ENCODE measurements at regions not wholly inside any gene's neighbourhood (a gene's known extent, or its start where the extent isn't known, plus 50 kb on each side); places are given as distances from the start of the nearest gene placed in this dataset.

DNA sequence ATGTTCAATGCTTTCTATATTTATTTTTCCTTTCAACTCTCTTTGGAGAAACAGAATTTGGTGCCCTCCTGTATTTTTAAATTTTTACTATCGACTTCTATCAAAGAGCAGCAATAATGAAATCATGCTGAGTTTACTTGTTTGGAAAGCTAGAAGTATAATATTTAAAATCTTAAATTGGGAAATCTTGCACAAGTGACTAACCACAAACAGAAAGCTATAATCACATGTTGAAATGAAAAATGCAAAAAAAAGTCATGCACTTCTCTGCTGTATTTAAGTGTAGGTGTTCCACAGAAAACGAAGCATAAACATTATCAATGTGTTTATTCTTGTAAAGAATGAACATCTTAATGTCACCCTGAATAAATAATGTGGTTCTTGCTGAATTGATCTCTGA lies 306.1 kb downstream of the PCDH18 start:
- H3K4me3 Mint-ChIP-seq (ENCODE audit: unreplicated experiment) = no peak overlapping the region
- no peaks in the 10 kb centered on the region for H3K36me3 Mint-ChIP-seq (ENCODE audit: unreplicated experiment)
- H3K27me3 Mint-ChIP-seq (ENCODE audit: unreplicated experiment) = no peaks in the 10 kb centered on the region
- no peaks in the 10 kb centered on the region for H3K9me3 Mint-ChIP-seq (ENCODE audit: unreplicated experiment)
- no peak overlapping the region for H3K27ac Mint-ChIP-seq (ENCODE audit: unreplicated experiment)
- TF ChIP-seq, protein P1, sequence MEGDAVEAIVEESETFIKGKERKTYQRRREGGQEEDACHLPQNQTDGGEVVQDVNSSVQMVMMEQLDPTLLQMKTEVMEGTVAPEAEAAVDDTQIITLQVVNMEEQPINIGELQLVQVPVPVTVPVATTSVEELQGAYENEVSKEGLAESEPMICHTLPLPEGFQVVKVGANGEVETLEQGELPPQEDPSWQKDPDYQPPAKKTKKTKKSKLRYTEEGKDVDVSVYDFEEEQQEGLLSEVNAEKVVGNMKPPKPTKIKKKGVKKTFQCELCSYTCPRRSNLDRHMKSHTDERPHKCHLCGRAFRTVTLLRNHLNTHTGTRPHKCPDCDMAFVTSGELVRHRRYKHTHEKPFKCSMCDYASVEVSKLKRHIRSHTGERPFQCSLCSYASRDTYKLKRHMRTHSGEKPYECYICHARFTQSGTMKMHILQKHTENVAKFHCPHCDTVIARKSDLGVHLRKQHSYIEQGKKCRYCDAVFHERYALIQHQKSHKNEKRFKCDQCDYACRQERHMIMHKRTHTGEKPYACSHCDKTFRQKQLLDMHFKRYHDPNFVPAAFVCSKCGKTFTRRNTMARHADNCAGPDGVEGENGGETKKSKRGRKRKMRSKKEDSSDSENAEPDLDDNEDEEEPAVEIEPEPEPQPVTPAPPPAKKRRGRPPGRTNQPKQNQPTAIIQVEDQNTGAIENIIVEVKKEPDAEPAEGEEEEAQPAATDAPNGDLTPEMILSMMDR (IDR thresholded peaks at IDR 0.05; ENCODE audit: partially characterized antibody, unreplicated experiment) = no peak
- H3K4me1 Mint-ChIP-seq (ENCODE audit: low read depth, unreplicated experiment) = no peaks in the 10 kb centered on the region
- no peak for DNase-seq

DNA sequence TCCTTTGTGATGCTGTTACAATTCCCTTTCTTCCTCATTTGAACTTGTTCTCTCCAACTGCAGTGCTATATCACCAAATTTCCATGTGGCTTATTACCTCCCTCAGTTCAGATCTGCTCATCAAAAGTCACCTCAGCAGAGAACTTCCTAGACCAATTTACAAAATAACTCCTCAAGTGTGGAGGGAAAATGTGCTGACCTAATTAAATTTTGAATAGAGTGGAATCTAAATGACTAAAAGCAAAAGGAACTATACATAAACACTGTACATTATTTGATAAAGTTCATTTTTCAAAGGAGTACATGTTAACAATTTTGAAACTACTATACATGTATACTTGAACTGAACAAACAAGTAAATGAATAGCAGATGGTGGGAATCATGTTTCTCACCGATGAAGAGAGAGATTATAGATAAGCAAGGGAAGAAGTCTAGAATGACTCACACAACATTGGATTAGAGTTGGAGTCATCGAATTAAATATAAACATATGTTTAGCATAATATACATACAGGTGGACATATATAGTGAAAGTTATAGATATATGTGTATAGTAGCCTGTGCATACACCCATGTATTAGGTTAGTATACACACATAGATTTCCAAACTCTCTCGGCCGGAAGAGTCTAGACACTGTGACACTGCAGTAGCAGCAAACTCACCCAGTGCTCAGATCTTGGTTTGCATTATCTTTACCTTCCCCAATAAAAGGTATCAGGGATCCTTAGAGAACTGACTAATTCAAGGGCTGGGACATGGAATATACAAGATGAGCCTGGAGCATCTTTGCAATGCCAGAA lies 318.7 kb downstream of the PCDH18 start:
- Mint-ChIP-seq H3K27ac (ENCODE audit: unreplicated experiment) (no peak overlapping the region), H3K9me3 (ENCODE audit: unreplicated experiment) (no peaks in the 10 kb centered on the region), H3K36me3 (ENCODE audit: unreplicated experiment) (no peaks in the 10 kb centered on the region), H3K4me3 (ENCODE audit: unreplicated experiment) (no peak overlapping the region), H3K4me1 (ENCODE audit: low read depth, unreplicated experiment) (no peaks in the 10 kb centered on the region), H3K27me3 (ENCODE audit: unreplicated experiment) (no peaks in the 10 kb centered on the region)
- no peak for DNase-seq
- TF ChIP-seq, protein P1 (IDR thresholded peaks at IDR 0.05; ENCODE audit: partially characterized antibody, unreplicated experiment) = no peak

DNA sequence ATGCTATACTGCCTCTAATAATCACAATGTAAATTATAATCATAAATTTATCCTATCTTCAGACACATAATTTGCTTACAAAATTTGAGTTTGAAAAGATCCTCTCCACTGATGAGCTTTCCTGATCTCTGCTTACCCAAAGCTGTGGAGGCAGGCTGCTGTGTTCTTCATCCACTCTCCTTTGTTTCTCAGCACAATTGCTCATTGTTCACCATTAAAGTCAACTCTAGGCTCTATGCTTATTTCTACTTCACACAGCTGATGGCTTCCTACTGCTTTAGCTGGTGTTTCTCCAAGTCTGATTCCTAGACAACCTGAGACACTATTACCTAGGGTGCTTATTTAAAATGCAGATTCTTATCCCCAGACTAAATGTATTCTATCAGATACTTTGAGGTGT lies 319.7 kb downstream of the PCDH18 start:
- H3K9me3 Mint-ChIP-seq (ENCODE audit: unreplicated experiment) = no peaks in the 10 kb centered on the region

DNA sequence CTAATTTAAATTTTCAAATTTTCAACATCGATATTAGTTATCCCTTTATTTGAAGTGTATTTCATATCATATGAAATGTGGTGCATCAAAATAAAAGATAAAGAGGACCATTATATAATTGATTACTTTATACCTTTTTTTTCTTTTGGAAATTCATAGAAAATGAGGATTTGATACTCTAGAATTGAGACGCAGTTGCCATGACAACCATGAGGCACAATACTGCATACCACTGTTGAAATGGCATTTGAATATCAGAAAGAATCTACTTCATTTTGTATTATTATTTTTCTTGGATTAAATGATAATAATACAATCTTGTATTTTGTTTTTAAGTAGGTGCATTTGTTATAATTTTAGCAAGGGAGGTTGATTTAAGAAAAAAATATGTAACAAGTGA lies 323.1 kb downstream of the PCDH18 start:
- Mint-ChIP-seq H3K4me1 (ENCODE audit: low read depth, unreplicated experiment) (peaks cover 1% of the 10 kb centered on the region), H3K36me3 (ENCODE audit: unreplicated experiment) (no peaks in the 10 kb centered on the region), H3K27me3 (ENCODE audit: unreplicated experiment) (no peaks in the 10 kb centered on the region), H3K4me3 (ENCODE audit: unreplicated experiment) (no peak overlapping the region), H3K9me3 (ENCODE audit: unreplicated experiment) (no peaks in the 10 kb centered on the region), H3K27ac (ENCODE audit: unreplicated experiment) (no peak overlapping the region)
- no peak for DNase-seq
- TF ChIP-seq, protein P1 (IDR thresholded peaks at IDR 0.05; ENCODE audit: partially characterized antibody, unreplicated experiment) = no peak

More for the DNA sequence above, 319.7 kb downstream of the PCDH18 start:
- H3K27me3 Mint-ChIP-seq (ENCODE audit: unreplicated experiment) = no peaks in the 10 kb centered on the region
- H3K27ac Mint-ChIP-seq (ENCODE audit: unreplicated experiment) = no peak overlapping the region
- no peak overlapping the region for H3K4me3 Mint-ChIP-seq (ENCODE audit: unreplicated experiment)
- TF ChIP-seq, protein P1 (IDR thresholded peaks at IDR 0.05; ENCODE audit: partially characterized antibody, unreplicated experiment) = no peak
- H3K36me3 Mint-ChIP-seq (ENCODE audit: unreplicated experiment) = no peaks in the 10 kb centered on the region
- H3K4me1 Mint-ChIP-seq (ENCODE audit: low read depth, unreplicated experiment) = peaks cover 1% of the 10 kb centered on the region
- no peak for DNase-seq

DNA sequence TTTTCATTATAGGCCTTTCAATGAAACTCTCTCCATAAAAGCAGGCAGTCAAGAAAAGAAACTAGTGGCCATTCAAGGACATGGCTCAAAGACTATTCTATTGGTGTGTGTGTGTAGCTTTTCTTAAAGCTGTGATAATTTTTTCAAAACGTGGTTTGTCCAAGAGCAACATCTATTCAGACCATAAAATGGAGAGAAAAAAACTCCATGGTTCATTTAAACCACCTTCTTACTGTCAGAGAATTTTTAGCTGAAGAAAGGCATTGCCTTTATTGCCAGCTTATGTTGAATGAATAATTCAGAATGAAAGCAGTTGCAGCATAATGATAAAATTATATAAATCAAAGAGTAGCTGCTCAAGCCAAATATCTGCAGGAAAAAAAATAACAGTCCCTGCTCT lies 325.5 kb downstream of the PCDH18 start:
- no peaks in the 10 kb centered on the region for H3K36me3 Mint-ChIP-seq (ENCODE audit: unreplicated experiment)
- no peaks in the 10 kb centered on the region for H3K27me3 Mint-ChIP-seq (ENCODE audit: unreplicated experiment)
- no peaks in the 10 kb centered on the region for H3K9me3 Mint-ChIP-seq (ENCODE audit: unreplicated experiment)
- no peak overlapping the region for H3K4me3 Mint-ChIP-seq (ENCODE audit: unreplicated experiment)
- TF ChIP-seq, protein P1 (IDR thresholded peaks at IDR 0.05; ENCODE audit: partially characterized antibody, unreplicated experiment) = no peak
- H3K4me1 Mint-ChIP-seq (ENCODE audit: low read depth, unreplicated experiment) = peaks cover 1% of the 10 kb centered on the region
- no peak for DNase-seq
- no peak overlapping the region for H3K27ac Mint-ChIP-seq (ENCODE audit: unreplicated experiment)

Measured in glutamatergic neuron (in vitro differentiated cells).